ENCODE measurements at regions not wholly inside any gene's neighbourhood (a gene's known extent, or its start where the extent isn't known, plus 50 kb on each side); places are given as distances from the start of the nearest gene placed in this dataset.

DNA sequence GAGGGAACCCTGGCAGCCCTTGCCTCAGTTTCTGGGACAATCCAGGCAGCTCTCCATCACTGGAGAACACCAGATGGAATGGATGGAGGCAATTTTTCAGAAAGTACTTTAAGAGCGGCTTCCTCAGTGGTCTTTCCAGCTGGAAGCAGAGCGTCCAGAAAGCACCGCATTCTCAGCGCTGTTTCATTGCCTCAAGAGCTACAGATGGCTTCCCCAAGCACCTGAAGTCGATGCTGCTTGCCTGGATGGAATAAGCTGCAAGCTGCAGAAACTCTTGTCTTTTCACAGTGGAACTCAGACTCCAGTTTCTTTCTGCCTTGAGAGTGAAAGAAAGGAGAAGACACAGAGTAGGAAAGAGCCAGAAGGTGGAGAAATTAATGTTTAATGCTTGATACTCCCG is 766.9 kb downstream of the TDRD15 start:
- BruUV-seq (replicated peaks): no TSS peak
- Histone ChIP-seq H3K9me3 (ENCODE audit: control insufficient read depth, insufficient read depth, low read depth, low read length) (no peaks in the 10 kb centered on the region), H3K36me3 (ENCODE audit: control insufficient read depth, insufficient read depth, low read length) (no peaks in the 10 kb centered on the region), H3K27ac (ENCODE audit: low read length) (no peak overlapping the region), H3K27me3 (ENCODE audit: control insufficient read depth, insufficient read depth, low read length) (no peaks in the 10 kb centered on the region), H3K4me3 (ENCODE audit: low read depth in 2 of 2, low read length in 2 of 2) (no peak overlapping the region), H3K4me1 (ENCODE audit: control insufficient read depth, insufficient read depth, low read length) (no peaks in the 10 kb centered on the region)
- TF ChIP-seq POLR2AphosphoS5 (IDR thresholded peaks at IDR 0.05; ENCODE audit: low read depth, low read length) (no peak), SIN3A (IDR thresholded peaks at IDR 0.05; ENCODE audit: borderline replicate concordance, insufficient read depth, low read depth, low read length) (no peak), TCF7L2 (IDR thresholded peaks at IDR 0.05; ENCODE audit: low read depth, low read length) (no peak), REST (IDR thresholded peaks at IDR 0.05; ENCODE audit: insufficient read depth in 1 of 2, low read depth in 2 of 2, low read length in 1 of 2) (no peak)
- TF ChIP-seq, protein P1, sequence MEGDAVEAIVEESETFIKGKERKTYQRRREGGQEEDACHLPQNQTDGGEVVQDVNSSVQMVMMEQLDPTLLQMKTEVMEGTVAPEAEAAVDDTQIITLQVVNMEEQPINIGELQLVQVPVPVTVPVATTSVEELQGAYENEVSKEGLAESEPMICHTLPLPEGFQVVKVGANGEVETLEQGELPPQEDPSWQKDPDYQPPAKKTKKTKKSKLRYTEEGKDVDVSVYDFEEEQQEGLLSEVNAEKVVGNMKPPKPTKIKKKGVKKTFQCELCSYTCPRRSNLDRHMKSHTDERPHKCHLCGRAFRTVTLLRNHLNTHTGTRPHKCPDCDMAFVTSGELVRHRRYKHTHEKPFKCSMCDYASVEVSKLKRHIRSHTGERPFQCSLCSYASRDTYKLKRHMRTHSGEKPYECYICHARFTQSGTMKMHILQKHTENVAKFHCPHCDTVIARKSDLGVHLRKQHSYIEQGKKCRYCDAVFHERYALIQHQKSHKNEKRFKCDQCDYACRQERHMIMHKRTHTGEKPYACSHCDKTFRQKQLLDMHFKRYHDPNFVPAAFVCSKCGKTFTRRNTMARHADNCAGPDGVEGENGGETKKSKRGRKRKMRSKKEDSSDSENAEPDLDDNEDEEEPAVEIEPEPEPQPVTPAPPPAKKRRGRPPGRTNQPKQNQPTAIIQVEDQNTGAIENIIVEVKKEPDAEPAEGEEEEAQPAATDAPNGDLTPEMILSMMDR (IDR thresholded peaks at IDR 0.05): no peak
- POLR2A ChIA-PET: no interaction called here
- DNase-seq (ENCODE audit: low read depth, low spot score): no peak
- in situ Hi-C loops (cut with HindIII; ENCODE audit: low pct_unique_long_range_greater_than_20kb, low sequenced_read_pairs): no loop called here
- intact Hi-C loops (cut with micrococcal nuclease; ENCODE audit: unreplicated experiment): no loop called here
- no peak for ATAC-seq
- CTCF ChIA-PET: no interaction called here

- ATAC-seq (no peak), DNase-seq (ENCODE audit: low read depth, low spot score) (no peak)
- Histone ChIP-seq H3K4me1 (ENCODE audit: control insufficient read depth, insufficient read depth, low read length) (no peaks in the 10 kb centered on the region), H3K27ac (ENCODE audit: low read length) (no peak overlapping the region), H3K36me3 (ENCODE audit: control insufficient read depth, insufficient read depth, low read length) (no peaks in the 10 kb centered on the region), H3K9me3 (ENCODE audit: control insufficient read depth, insufficient read depth, low read depth, low read length) (no peaks in the 10 kb centered on the region), H3K4me3 (ENCODE audit: low read depth in 2 of 2, low read length in 2 of 2) (no peak overlapping the region), H3K27me3 (ENCODE audit: control insufficient read depth, insufficient read depth, low read length) (no peaks in the 10 kb centered on the region)
- TF ChIP-seq POLR2AphosphoS5 (IDR thresholded peaks at IDR 0.05; ENCODE audit: low read depth, low read length): no peak
- no peak for TF ChIP-seq REST (IDR thresholded peaks at IDR 0.05; ENCODE audit: insufficient read depth in 1 of 2, low read depth in 2 of 2, low read length in 1 of 2)
- TF ChIP-seq, protein P1 (IDR thresholded peaks at IDR 0.05): no peak
- TF ChIP-seq TCF7L2 (IDR thresholded peaks at IDR 0.05; ENCODE audit: low read depth, low read length): no peak
- no peak for TF ChIP-seq SIN3A (IDR thresholded peaks at IDR 0.05; ENCODE audit: borderline replicate concordance, insufficient read depth, low read depth, low read length)
- no TSS peak for BruUV-seq (replicated peaks)
- ChIA-PET CTCF (no interaction called here), POLR2A (no interaction called here)
- intact Hi-C loops (cut with micrococcal nuclease; ENCODE audit: unreplicated experiment) (no loop called here), in situ Hi-C loops (cut with HindIII; ENCODE audit: low pct_unique_long_range_greater_than_20kb, low sequenced_read_pairs) (no loop called here)
These were observed 767.4 kb downstream of the TDRD15 start for GRCh38 chr2:21891191-21891590.

Measured in Panc1 (cell line).